Mesenchymal stem cell (in vitro differentiated cells and primary cell): ENCODE measurements at regions not wholly inside any gene's neighbourhood (a gene's known extent, or its start where the extent isn't known, plus 50 kb on each side); places are given as distances from the start of the nearest gene placed in this dataset.
"Not testable (repeated sequence)": the region's sequence is repeated elsewhere in the genome, so short reads cannot be mapped to it uniquely, and the experiment has no call there.

Experiments
- DNase-seq: peaks from one replicate; pipeline ENCODE4 v3.0.0-alpha.2; 2013
- H2AFZ ChIP-seq: one replicate; pipeline ENCODE4 v1.6.1; 2013; ENCODE audit warnings: low read depth, mild to moderate bottlenecking, control low read depth, inconsistent platforms, low read length, moderate library complexity
- H2AK5ac ChIP-seq: 2 replicates; pipeline ENCODE4 v1.6.1; 2013; ENCODE audit warnings: low read length, moderate library complexity, mild to moderate bottlenecking, inconsistent platforms; ENCODE audit not compliant: severe bottlenecking
- H2BK120ac ChIP-seq: one replicate; pipeline ENCODE4 v1.6.1; 2013; ENCODE audit warnings: low read depth, mild to moderate bottlenecking, inconsistent platforms, low read length, moderate library complexity
- H2BK12ac ChIP-seq, 2 experiments: one replicate each; pipeline ENCODE4 v1.6.1; 2013; ENCODE audit warnings: inconsistent platforms in 2 of 2, low read length in 2 of 2, mild to moderate bottlenecking in 2 of 2, moderate library complexity in 2 of 2, control low read depth in 1 of 2
- H2BK15ac ChIP-seq: one replicate; pipeline ENCODE4 v1.6.1; 2013; ENCODE audit warnings: mild to moderate bottlenecking, low read depth, inconsistent platforms; ENCODE audit not compliant: poor library complexity, severe bottlenecking
- H2BK5ac ChIP-seq: 2 replicates; pipeline ENCODE4 v1.6.1; 2013; ENCODE audit warnings: low read depth, mild to moderate bottlenecking, low read length, control low read depth, inconsistent platforms; ENCODE audit not compliant: poor library complexity, severe bottlenecking
- H3K14ac ChIP-seq, 2 experiments: one replicate each; pipeline ENCODE4 v1.6.1; 2013; ENCODE audit warnings: inconsistent platforms in 2 of 2, low read length in 2 of 2, control low read depth in 1 of 2, mild to moderate bottlenecking in 1 of 2, moderate library complexity in 1 of 2
- H3K18ac ChIP-seq, 2 experiments: one replicate each; pipeline ENCODE4 v1.6.1; 2013; ENCODE audit warnings: inconsistent platforms in 2 of 2, low read length in 2 of 2, control low read depth in 1 of 2, low read depth in 1 of 2, mild to moderate bottlenecking in 1 of 2
- H3K23ac ChIP-seq, 2 experiments: one replicate each; pipeline ENCODE4 v1.6.1; 2013; ENCODE audit warnings: inconsistent platforms in 2 of 2, low read length in 2 of 2, mild to moderate bottlenecking in 2 of 2, moderate library complexity in 2 of 2, control low read depth in 1 of 2
- H3K27ac ChIP-seq: 2 replicates; pipeline ENCODE4 v1.5.1; 2013; ENCODE audit warnings: mild to moderate bottlenecking, moderate library complexity, low read length, control low read depth, inconsistent platforms; ENCODE audit not compliant: poor library complexity, severe bottlenecking
- H3K27me3 ChIP-seq, 2 experiments: 2 replicates each; pipeline versions ENCODE4 v1.6.1 to v1.7.0; 2013; ENCODE audit warnings: low read length in 2 of 2, mild to moderate bottlenecking in 2 of 2, moderate library complexity in 2 of 2, control low read depth in 1 of 2, inconsistent platforms in 1 of 2; ENCODE audit not compliant: control insufficient read depth in 1 of 2, insufficient read depth in 1 of 2
- H3K36me3 ChIP-seq, 2 experiments: 2 replicates each; pipeline versions ENCODE4 v1.6.1 to v1.7.0; 2013; ENCODE audit warnings: low read length in 2 of 2, control low read depth in 1 of 2, inconsistent platforms in 1 of 2, low read depth in 1 of 2, mild to moderate bottlenecking in 1 of 2; ENCODE audit not compliant: insufficient read depth in 2 of 2, control insufficient read depth in 1 of 2
- H3K4ac ChIP-seq, 2 experiments: one replicate each; pipeline ENCODE4 v1.6.1; 2013; ENCODE audit warnings: inconsistent platforms in 2 of 2, low read length in 2 of 2, mild to moderate bottlenecking in 2 of 2, moderate library complexity in 2 of 2, control low read depth in 1 of 2, low read depth in 1 of 2
- H3K4me1 ChIP-seq: 2 replicates; pipeline ENCODE4 v1.6.1; 2013; ENCODE audit warnings: low read depth, low read length, control low read depth; ENCODE audit not compliant: control insufficient read depth, insufficient read depth
- H3K4me2 ChIP-seq: 2 replicates; pipeline ENCODE4 v1.6.1; 2013; ENCODE audit warnings: low read length, mild to moderate bottlenecking, inconsistent platforms; ENCODE audit not compliant: poor library complexity, severe bottlenecking
- H3K4me3 ChIP-seq, 2 experiments: 2 replicates each; pipeline versions ENCODE4 v1.5.1 to v1.7.0; 2013; ENCODE audit warnings: low read length in 2 of 2, mild to moderate bottlenecking in 2 of 2, control low read depth in 1 of 2, low read depth in 1 of 2; ENCODE audit not compliant: insufficient read depth in 1 of 2
- H3K79me1 ChIP-seq: replicated peaks from 2 replicates; pipeline ENCODE4 v1.6.1; 2013; ENCODE audit warnings: mild to moderate bottlenecking, control low read depth, low read length, inconsistent platforms; ENCODE audit not compliant: poor library complexity, severe bottlenecking
- H3K9ac ChIP-seq: 2 replicates; pipeline ENCODE4 v1.7.0; 2013; ENCODE audit warnings: mild to moderate bottlenecking, low read length, moderate library complexity
- H3K9me3 ChIP-seq: 2 replicates; pipeline ENCODE4 v1.7.0; 2013; ENCODE audit warnings: mild to moderate bottlenecking, low read length; ENCODE audit not compliant: control insufficient read depth
- H4K8ac ChIP-seq: one replicate; pipeline ENCODE4 v1.6.1; 2013; ENCODE audit warnings: inconsistent platforms, mild to moderate bottlenecking, low read length, moderate library complexity
- H4K91ac ChIP-seq: one replicate; pipeline ENCODE4 v1.6.1; 2013; ENCODE audit warnings: mild to moderate bottlenecking, low read length, inconsistent platforms
- WGBS: methylation state at CpG from one replicate; pipeline ENCODE4 v1.1.7; 2013; ENCODE audit warnings: mixed read lengths; 5-methylcytosine and 5-hydroxymethylcytosine counted together

- H2BK15ac ChIP-seq, H3K14ac ChIP-seq, H3K36me3 ChIP-seq, H3K27ac ChIP-seq, H2BK12ac ChIP-seq, H4K8ac ChIP-seq, H2AK5ac ChIP-seq, H3K4me3 ChIP-seq, H3K18ac ChIP-seq, H2BK120ac ChIP-seq, H3K9me3 ChIP-seq, H3K9ac ChIP-seq, H3K27me3 ChIP-seq, H3K23ac ChIP-seq, H2BK5ac ChIP-seq, H4K91ac ChIP-seq, H3K4me1 ChIP-seq, DNase-seq, H3K4me2 ChIP-seq, H3K79me1 ChIP-seq, H3K4ac ChIP-seq, H2AFZ ChIP-seq: not testable (repeated sequence)
- WGBS, result 75% methylated on average over 1 of the region's 1 CpG
Observed at GRCh38 chr17:22270809-22271208, 578.5 kb downstream of the KCNJ18 start.

GRCh38 chr17:22272363-22273146 is 580.2 kb downstream of the KCNJ18 start:
- Histone ChIP-seq H3K18ac (no peak overlapping the region), H4K91ac (no peak overlapping the region), H3K14ac (no peak overlapping the region), H2BK15ac (no peak overlapping the region), H2AFZ (no peak overlapping the region), H3K4ac (no peak overlapping the region), H3K27me3 (no peaks in the 10 kb centered on the region), H3K4me1 (no peaks in the 10 kb centered on the region), H3K4me3 (no peak overlapping the region), H4K8ac (no peak overlapping the region), H3K4me2 (no peak overlapping the region), H2BK12ac (no peak overlapping the region), H2BK120ac (no peak overlapping the region), H3K9ac (no peak overlapping the region), H3K23ac (no peak overlapping the region), H3K27ac (no peak overlapping the region), H3K9me3 (no peaks in the 10 kb centered on the region), H2AK5ac (no peak overlapping the region), H3K79me1 (no peaks in the 10 kb centered on the region), H3K36me3 (no peaks in the 10 kb centered on the region), H2BK5ac (no peak overlapping the region)
- no peak for DNase-seq
- WGBS, result 57% methylated on average over 9 of the region's 10 CpGs

- H3K23ac ChIP-seq, result no peak overlapping the region
- no peak overlapping the region for H3K27ac ChIP-seq
Observed at GRCh38 chr17:22273308-22273707, 581.0 kb downstream of the KCNJ18 start.

GRCh38 chr17:22277595-22277994 is 585.3 kb downstream of the KCNJ18 start:
- Histone ChIP-seq H3K23ac (no peak overlapping the region), H2BK5ac (no peak overlapping the region), H3K9ac (no peak overlapping the region), H4K8ac (no peak overlapping the region), H3K4ac (no peak overlapping the region), H4K91ac (no peak overlapping the region), H3K27me3 (no peaks in the 10 kb centered on the region), H2AK5ac (no peak overlapping the region), H3K4me2 (no peak overlapping the region), H2BK120ac (no peak overlapping the region), H3K14ac (no peak overlapping the region), H3K4me1 (no peaks in the 10 kb centered on the region), H3K36me3 (no peaks in the 10 kb centered on the region), H2BK12ac (no peak overlapping the region), H3K18ac (no peak overlapping the region), H3K79me1 (no peaks in the 10 kb centered on the region), H2AFZ (no peak overlapping the region), H3K9me3 (no peaks in the 10 kb centered on the region), H3K27ac (no peak overlapping the region), H2BK15ac (no peak overlapping the region), H3K4me3 (no peak overlapping the region)
- no peak for DNase-seq
- WGBS, result 36% methylated on average over 2 of the region's 3 CpGs

More at GRCh38 chr17:22273308-22273707, 581.0 kb downstream of the KCNJ18 start:
- H2BK12ac ChIP-seq, result no peak overlapping the region
- no peak for DNase-seq
- no peak overlapping the region for H3K18ac ChIP-seq
- WGBS, result 58% methylated on average over 2 of the region's 2 CpGs
- H3K4me1 ChIP-seq, result no peaks in the 10 kb centered on the region
- no peaks in the 10 kb centered on the region for H3K79me1 ChIP-seq
- H2AK5ac ChIP-seq, result no peak overlapping the region
- H4K8ac ChIP-seq, result no peak overlapping the region
- no peak overlapping the region for H3K9ac ChIP-seq
- no peaks in the 10 kb centered on the region for H3K27me3 ChIP-seq
- no peak overlapping the region for H2AFZ ChIP-seq
- H3K4me3 ChIP-seq, result no peak overlapping the region
- no peak overlapping the region for H3K14ac ChIP-seq
- no peak overlapping the region for H2BK15ac ChIP-seq
- no peak overlapping the region for H2BK120ac ChIP-seq
- no peak overlapping the region for H2BK5ac ChIP-seq
- no peak overlapping the region for H3K4ac ChIP-seq
- H3K36me3 ChIP-seq, result no peaks in the 10 kb centered on the region
- H4K91ac ChIP-seq, result no peak overlapping the region
- no peak overlapping the region for H3K4me2 ChIP-seq
- H3K9me3 ChIP-seq, result no peaks in the 10 kb centered on the region
